Tibial nerve (tissue), 4 donors: ENCODE measurements at regions not wholly inside any gene's neighbourhood (a gene's known extent, or its start where the extent isn't known, plus 50 kb on each side); places are given as distances from the start of the nearest gene placed in this dataset.

Source experiments
- DNase-seq, 2 donors: peaks; one replicate each; pipeline ENCODE4 v3.0.0-alpha.2; 2019; ENCODE audit warnings: low spot score in 2 of 2
- H3K27ac ChIP-seq, 4 donors: fragments of 200-600 bp; sonication (generic) in 3 of 4; one replicate each; pipeline ENCODE4 v1.5.1; 2017 to 2019; ENCODE audit warnings: mild to moderate bottlenecking in 1 of 4
- H3K27me3 ChIP-seq, 2 donors: fragments of 200-600 bp; sonication (generic) in 1 of 2; one replicate each; pipeline versions ENCODE4 v1.5.1 to v1.6.0; 2017 to 2019
- H3K36me3 ChIP-seq, 3 donors: fragments of 200-600 bp; sonication (generic); one replicate each; pipeline ENCODE4 v1.5.1; 2018 to 2019
- H3K4me1 ChIP-seq, 4 donors: fragments of 200-600 bp; sonication (generic) in 3 of 4; one replicate each; pipeline ENCODE4 v1.5.1; 2017 to 2019
- H3K4me3 ChIP-seq, 4 donors: fragments of 200-600 bp; sonication (generic) in 3 of 4; one replicate each; pipeline ENCODE4 v1.5.1; 2017 to 2019; ENCODE audit warnings: mild to moderate bottlenecking in 1 of 4, moderate library complexity in 1 of 4
- H3K9me3 ChIP-seq, 4 donors: fragments of 200-600 bp; sonication (generic) in 3 of 4; one replicate each; pipeline ENCODE4 v1.5.1; 2017 to 2019
- CTCF ChIP-seq, 5 experiments: fragments of 200-600 bp in 3 of 5; fragments of 450-650 bp in 2 of 5; sonication (generic) in 3 of 5; IDR thresholded peaks; one replicate each; pipeline ENCODE4 v1.5.1; 2016 to 2019; ENCODE audit warnings: antibody characterized with exemption in 5 of 5, mild to moderate bottlenecking in 3 of 5, moderate library complexity in 2 of 5
- EP300 ChIP-seq, 2 donors: sonication (generic); formaldehyde crosslinking; IDR thresholded peaks; one replicate each; pipeline ENCODE4 v1.6.1; 2017; ENCODE audit warnings: antibody characterized with exemption in 2 of 2, mild to moderate bottlenecking in 1 of 2
- POLR2A ChIP-seq, 2 donors: fragments of 450-650 bp; IDR thresholded peaks; one replicate each; pipeline ENCODE4 v1.6.1; 2017; ENCODE audit warnings: antibody characterized with exemption in 2 of 2, mild to moderate bottlenecking in 2 of 2, moderate library complexity in 2 of 2
- WGBS, 2 donors: methylation state at CpG; one replicate each; pipeline ENCODE4 v1.1.5; 2018; 5-methylcytosine and 5-hydroxymethylcytosine counted together

GRCh38 chr7:148472406-148472805 is 118.2 kb upstream of the C7orf33 start:
- TF ChIP-seq CTCF (IDR thresholded peaks at IDR 0.05), result no peak
- no peak for TF ChIP-seq POLR2A (IDR thresholded peaks at IDR 0.05)
- TF ChIP-seq EP300 (IDR thresholded peaks at IDR 0.05), result no peak
- Histone ChIP-seq H3K4me3 (no peak overlapping the region), H3K36me3 (no peaks in the 10 kb centered on the region), H3K4me1 (no peaks in the 10 kb centered on the region), H3K27me3 (peaks cover 0 to 8% of the 10 kb centered on the region in 2 donors), H3K9me3 (no peaks in the 10 kb centered on the region), H3K27ac (no peak overlapping the region)
- no peak for DNase-seq
- 81 to 86% methylated on average over 11 of the region's 11 CpGs for WGBS, 2 donors

GRCh38 chr7:148473703-148474480 is 116.7 kb upstream of the C7orf33 start:
- H3K4me3 ChIP-seq, result no peak overlapping the region
- DNase-seq, result no peak
- WGBS, 2 donors, result 44 to 58% methylated on average over 14 of the region's 14 CpGs
- H3K27ac ChIP-seq, result no peak overlapping the region
- no peaks in the 10 kb centered on the region for H3K36me3 ChIP-seq
- peaks cover 0 to 8% of the 10 kb centered on the region in 2 donors for H3K27me3 ChIP-seq
- no peaks in the 10 kb centered on the region for H3K4me1 ChIP-seq
- no peaks in the 10 kb centered on the region for H3K9me3 ChIP-seq
- TF ChIP-seq EP300 (IDR thresholded peaks at IDR 0.05), result no peak
- no peak for TF ChIP-seq POLR2A (IDR thresholded peaks at IDR 0.05)
- no peak for TF ChIP-seq CTCF (IDR thresholded peaks at IDR 0.05)

- Histone ChIP-seq H3K27me3 (peaks cover 0 to 8% of the 10 kb centered on the region in 2 donors), H3K27ac (no peak overlapping the region), H3K4me1 (no peaks in the 10 kb centered on the region), H3K4me3 (no peak overlapping the region), H3K36me3 (no peaks in the 10 kb centered on the region), H3K9me3 (no peaks in the 10 kb centered on the region)
- no peak for DNase-seq
- 41 to 45% methylated on average over 6 of the region's 6 CpGs for whole genome bisulfite sequencing, 2 donors
- TF ChIP-seq EP300 (IDR thresholded peaks at IDR 0.05) (no peak), POLR2A (IDR thresholded peaks at IDR 0.05) (no peak), CTCF (IDR thresholded peaks at IDR 0.05) (no peak)
These were observed 116.0 kb upstream of the C7orf33 start for GRCh38 chr7:148474481-148475025.

GRCh38 chr7:148478551-148478950 is 112.0 kb upstream of the C7orf33 start:
- Histone ChIP-seq H3K4me1 (peaks cover 0 to 13% (median 5%) of the 10 kb centered on the region in 4 donors), H3K27ac (no peak overlapping the region), H3K36me3 (no peaks in the 10 kb centered on the region), H3K9me3 (no peaks in the 10 kb centered on the region), H3K4me3 (no peak overlapping the region), H3K27me3 (peaks cover 0 to 1% of the 10 kb centered on the region in 2 donors)
- DNase-seq, result no peak
- TF ChIP-seq CTCF (IDR thresholded peaks at IDR 0.05) (no peak), EP300 (IDR thresholded peaks at IDR 0.05) (no peak), POLR2A (IDR thresholded peaks at IDR 0.05) (no peak)
- WGBS, 2 donors, result 80 to 83% methylated on average over 9 of the region's 9 CpGs

- TF ChIP-seq POLR2A (IDR thresholded peaks at IDR 0.05) (no peak), CTCF (IDR thresholded peaks at IDR 0.05) (no peak), EP300 (IDR thresholded peaks at IDR 0.05) (no peak)
- 79 to 85% methylated on average over 4 to 5 of the region's 5 CpGs for WGBS, 2 donors
- no peak overlapping the region for H3K4me3 ChIP-seq
- no peaks in the 10 kb centered on the region for H3K27me3 ChIP-seq
- no peak overlapping the region for H3K27ac ChIP-seq
- H3K36me3 ChIP-seq, result no peaks in the 10 kb centered on the region
- peaks cover 0 to 13% (median 5%) of the 10 kb centered on the region in 4 donors for H3K4me1 ChIP-seq
- DNase-seq, result no peak
- no peaks in the 10 kb centered on the region for H3K9me3 ChIP-seq
These were observed 110.0 kb upstream of the C7orf33 start for GRCh38 chr7:148480479-148481146.
